ENCODE measurements at regions not wholly inside any gene's neighbourhood (a gene's known extent, or its start where the extent isn't known, plus 50 kb on each side); places are given as distances from the start of the nearest gene placed in this dataset.

GRCh38 chr4:42205541-42205940, 53.1 kb upstream of the BEND4 start:
- no peak for TF ChIP-seq EZH2phosphoT487 (IDR thresholded peaks at IDR 0.05; ENCODE audit: low read length)
- TF ChIP-seq EZH2 (optimal IDR thresholded peaks at IDR 0.05; ENCODE audit: low read depth, low read length) = no peak
- TF ChIP-seq CTCF (IDR thresholded peaks at IDR 0.05; ENCODE audit: low read length) = no peak
- Histone ChIP-seq H3K4me1 (ENCODE audit: low read length) (no peaks in the 10 kb centered on the region), H2AFZ (ENCODE audit: low read length) (no peak overlapping the region), H3K27me3 (replicated peaks; ENCODE audit: insufficient read depth, low read length) (no peaks in the 10 kb centered on the region), H3K27ac (ENCODE audit: low read length) (no peak overlapping the region), H3F3A (ENCODE audit: insufficient read depth, low read length) (no peaks in the 10 kb centered on the region), H3K9ac (ENCODE audit: low read length) (no peak overlapping the region), H3K4me3 (ENCODE audit: low read length) (no peak overlapping the region), H4K20me1 (ENCODE audit: insufficient read depth, low read length) (no peaks in the 10 kb centered on the region), H3K79me2 (ENCODE audit: low read length) (no peaks in the 10 kb centered on the region), H3K9me2 (replicated peaks; ENCODE audit: insufficient read depth, low read length) (no peaks in the 10 kb centered on the region), H3K9me3 (replicated peaks; ENCODE audit: insufficient read depth, low read length) (no peaks in the 10 kb centered on the region), H3K36me3 (replicated peaks; ENCODE audit: insufficient read depth, low read length) (no peaks in the 10 kb centered on the region), H3K4me2 (ENCODE audit: low read depth, low read length) (no peak overlapping the region)
- no peak for DNase-seq

GRCh38 chr4:42216664-42217063, 64.2 kb upstream of the BEND4 start:
- Histone ChIP-seq H3K79me2 (ENCODE audit: low read length) (no peaks in the 10 kb centered on the region), H3K4me2 (ENCODE audit: low read depth, low read length) (no peak overlapping the region), H3K27me3 (replicated peaks; ENCODE audit: insufficient read depth, low read length) (no peaks in the 10 kb centered on the region), H3K27ac (ENCODE audit: low read length) (no peak overlapping the region), H2AFZ (ENCODE audit: low read length) (no peak overlapping the region), H3K4me1 (ENCODE audit: low read length) (no peaks in the 10 kb centered on the region), H3K4me3 (ENCODE audit: low read length) (no peak overlapping the region), H4K20me1 (ENCODE audit: insufficient read depth, low read length) (no peaks in the 10 kb centered on the region), H3K36me3 (replicated peaks; ENCODE audit: insufficient read depth, low read length) (no peaks in the 10 kb centered on the region), H3K9me3 (replicated peaks; ENCODE audit: insufficient read depth, low read length) (no peaks in the 10 kb centered on the region), H3K9me2 (replicated peaks; ENCODE audit: insufficient read depth, low read length) (no peaks in the 10 kb centered on the region), H3K9ac (ENCODE audit: low read length) (no peak overlapping the region), H3F3A (ENCODE audit: insufficient read depth, low read length) (no peaks in the 10 kb centered on the region)
- TF ChIP-seq CTCF (IDR thresholded peaks at IDR 0.05; ENCODE audit: low read length) (no peak), EZH2 (optimal IDR thresholded peaks at IDR 0.05; ENCODE audit: low read depth, low read length) (no peak), EZH2phosphoT487 (IDR thresholded peaks at IDR 0.05; ENCODE audit: low read length) (no peak)
- no peak for DNase-seq

- no peaks in the 10 kb centered on the region for H3K9me3 ChIP-seq (replicated peaks; ENCODE audit: insufficient read depth, low read length)
- no peaks in the 10 kb centered on the region for H3F3A ChIP-seq (ENCODE audit: insufficient read depth, low read length)
- no peaks in the 10 kb centered on the region for H3K27me3 ChIP-seq (replicated peaks; ENCODE audit: insufficient read depth, low read length)
- no peaks in the 10 kb centered on the region for H3K36me3 ChIP-seq (replicated peaks; ENCODE audit: insufficient read depth, low read length)
- DNase-seq = no peak
- no peak for TF ChIP-seq CTCF (IDR thresholded peaks at IDR 0.05; ENCODE audit: low read length)
- no peak for TF ChIP-seq EZH2phosphoT487 (IDR thresholded peaks at IDR 0.05; ENCODE audit: low read length)
- no peak for TF ChIP-seq EZH2 (optimal IDR thresholded peaks at IDR 0.05; ENCODE audit: low read depth, low read length)
- no peak overlapping the region for H3K27ac ChIP-seq (ENCODE audit: low read length)
- no peaks in the 10 kb centered on the region for H4K20me1 ChIP-seq (ENCODE audit: insufficient read depth, low read length)
- no peaks in the 10 kb centered on the region for H3K9me2 ChIP-seq (replicated peaks; ENCODE audit: insufficient read depth, low read length)
- H3K4me2 ChIP-seq (ENCODE audit: low read depth, low read length) = no peak overlapping the region
- H3K9ac ChIP-seq (ENCODE audit: low read length) = no peak overlapping the region
- no peaks in the 10 kb centered on the region for H3K4me1 ChIP-seq (ENCODE audit: low read length)
- no peaks in the 10 kb centered on the region for H3K79me2 ChIP-seq (ENCODE audit: low read length)
- H2AFZ ChIP-seq (ENCODE audit: low read length) = no peak overlapping the region
- H3K4me3 ChIP-seq (ENCODE audit: low read length) = no peak overlapping the region
These were observed 72.8 kb upstream of the BEND4 start for GRCh38 chr4:42225286-42225685.
